Heart left ventricle (tissue), 16 donors: ENCODE measurements at regions not wholly inside any gene's neighbourhood (a gene's known extent, or its start where the extent isn't known, plus 50 kb on each side); places are given as distances from the start of the nearest gene placed in this dataset.

ENCODE experiments used
- ATAC-seq, 4 donors: fragments of 200-7000 bp; cut with Tn5 transposase; one replicate each; pipeline ENCODE4 v1.9.1; 2020 to 2022; ENCODE audit warnings: moderate library complexity in 4 of 4, mild to moderate bottlenecking in 3 of 4, moderate number of reproducible peaks in 1 of 4
- DNase-seq, 5 donors: peaks; one replicate each; pipeline ENCODE4 v3.0.0-alpha.2; 2020
- H3K27ac ChIP-seq, 12 donors: fragments of 200-600 bp; sonication (generic) in 4 of 12; one replicate each; pipeline versions ENCODE4 v1.5.0 to v1.8.0; 2016 to 2022; ENCODE audit warnings: mild to moderate bottlenecking in 2 of 12
- H3K27me3 ChIP-seq, 9 donors: fragments of 200-600 bp; sonication (generic) in 2 of 9; one replicate each; pipeline versions ENCODE4 v1.5.1 to v1.8.0; 2016 to 2022; ENCODE audit warnings: mild to moderate bottlenecking in 3 of 9
- H3K36me3 ChIP-seq, 9 donors: fragments of 200-600 bp; sonication (generic) in 2 of 9; one replicate each; pipeline versions ENCODE4 v1.5.0 to v1.8.0; 2018 to 2022; ENCODE audit warnings: mild to moderate bottlenecking in 2 of 9
- H3K4me1 ChIP-seq, 12 donors: fragments of 200-600 bp; sonication (generic) in 4 of 12; one replicate each; pipeline versions ENCODE4 v1.5.0 to v1.8.0; 2016 to 2022; ENCODE audit warnings: mild to moderate bottlenecking in 3 of 12
- H3K4me3 ChIP-seq, 12 donors: fragments of 200-600 bp; sonication (generic) in 4 of 12; one replicate each; pipeline versions ENCODE4 v1.5.0 to v1.8.0; 2017 to 2022; ENCODE audit warnings: mild to moderate bottlenecking in 9 of 12, moderate library complexity in 4 of 12
- H3K9me3 ChIP-seq, 12 donors: fragments of 200-600 bp; sonication (generic) in 4 of 12; one replicate each; pipeline versions ENCODE4 v1.5.0 to v1.8.0; 2016 to 2022; ENCODE audit warnings: mild to moderate bottlenecking in 1 of 12
- CTCF ChIP-seq, 12 donors: fragments of 200-600 bp; sonication (generic) in 4 of 12; IDR thresholded peaks; one replicate each; pipeline versions ENCODE4 v1.5.0 to v1.8.0; 2018 to 2022; ENCODE audit warnings: antibody characterized with exemption in 12 of 12, mild to moderate bottlenecking in 5 of 12
- POLR2A ChIP-seq, 2 donors: fragments of 450-650 bp; IDR thresholded peaks; one replicate each; pipeline ENCODE4 v1.6.1; 2017; ENCODE audit warnings: antibody characterized with exemption in 2 of 2, mild to moderate bottlenecking in 2 of 2, moderate library complexity in 2 of 2
- WGBS, 4 donors: extraction: QIAGEN DNeasy Blood & Tissue Kit in 2 of 4; methylation state at CpG; one replicate each; pipeline versions ENCODE4 v1.1.5 to v1.1.7; 2013 to 2018; 5-methylcytosine and 5-hydroxymethylcytosine counted together
- intact Hi-C, 10 donors: fragments of 100-400 bp; cut with DNase I; formaldehyde crosslinking; loops; one replicate each; pipeline versions ENCODE4 v1.11.1 to v1.14.2; 2022
- donor health status: ischemic (EF 13 %, LVEDD 7.1; RV severe dilation, severe dysfunction).
- donor health status: healthy with polysubstance abuse.
- donor health status: DM: no; HTN: yes; CAD: no.
- donor health status: DM: no; HTN: no; CAD: no.
- donor health status: ischemic (EF 25% LVEDD 6.9; RV normal size, moderate dysfunction).
- donor health status: ischemic (EF 25% LVEDD 5.7; RV mildly dilated, moderate dysfunction).
- donor health status: healthy.
- donor health status: DM: yes; HTN: yes; CAD: no.
- donor health status: ischemic (EF 35%, LVEDD 5.7; RV mildly dilated, moderate dysfunction).
- donor health status: nonischemic (EF 11% LVEDD 7.7; RV severe dilation, severe dysfunction).
- donor health status: DM: yes; HTN: yes; CAD: no.
- donor health status: PGD.
- donor health status: ischemic (EF 29% LVEDD 5.4; RV normal size, mild dysfunction).
- donor health status: nonischemic (EF 23%, LVEDD 6.1; RV moderate dilation, normal function).

GRCh38 chr3:94529816-94530215, 467.0 kb downstream of the NSUN3 start:
- DNase-seq (no peak), ATAC-seq (no peak)
- H3K4me1 ChIP-seq: peaks cover 0 to 5% (median 0%) of the 10 kb centered on the region in 12 donors
- H3K27ac ChIP-seq: no peak overlapping the region
- H3K4me3 ChIP-seq: no peak overlapping the region
- TF ChIP-seq POLR2A (IDR thresholded peaks at IDR 0.05) (no peak), CTCF (IDR thresholded peaks at IDR 0.05) (no peak)
- H3K36me3 ChIP-seq: no peaks in the 10 kb centered on the region
- WGBS, 4 donors: 87 to 93% (median 91%) methylated on average over 1 of the region's 1 CpG
- H3K27me3 ChIP-seq: no peaks in the 10 kb centered on the region
- H3K9me3 ChIP-seq: no peaks in the 10 kb centered on the region
- intact Hi-C loops: no loop called here

GRCh38 chr3:94532951-94533350, 470.1 kb downstream of the NSUN3 start:
- TF ChIP-seq CTCF (IDR thresholded peaks at IDR 0.05) (no peak), POLR2A (IDR thresholded peaks at IDR 0.05) (no peak)
- intact Hi-C loops: no loop called here

GRCh38 chr3:94539937-94540336, 477.1 kb downstream of the NSUN3 start:
- no peak for ATAC-seq
- no peak for DNase-seq
- TF ChIP-seq CTCF (IDR thresholded peaks at IDR 0.05) (no peak), POLR2A (IDR thresholded peaks at IDR 0.05) (no peak)
- Histone ChIP-seq H3K4me3 (no peak overlapping the region), H3K4me1 (no peaks in the 10 kb centered on the region), H3K9me3 (no peaks in the 10 kb centered on the region), H3K36me3 (no peaks in the 10 kb centered on the region), H3K27me3 (no peaks in the 10 kb centered on the region), H3K27ac (no peak overlapping the region)
- intact Hi-C loops: no loop called here

More at GRCh38 chr3:94532951-94533350, 470.1 kb downstream of the NSUN3 start:
- DNase-seq (no peak), ATAC-seq (no peak)
- no peak overlapping the region for H3K4me3 ChIP-seq
- no peaks in the 10 kb centered on the region for H3K36me3 ChIP-seq
- H3K27ac ChIP-seq: no peak overlapping the region
- H3K9me3 ChIP-seq: no peaks in the 10 kb centered on the region
- no peaks in the 10 kb centered on the region for H3K27me3 ChIP-seq
- no peaks in the 10 kb centered on the region for H3K4me1 ChIP-seq
- 81 to 94% (median 89%) methylated on average over 3 of the region's 3 CpGs for WGBS, 4 donors

GRCh38 chr3:94543161-94543560, 480.3 kb downstream of the NSUN3 start:
- DNase-seq: no peak
- Histone ChIP-seq H3K27me3 (no peaks in the 10 kb centered on the region), H3K4me3 (no peak overlapping the region), H3K4me1 (no peaks in the 10 kb centered on the region), H3K9me3 (no peaks in the 10 kb centered on the region), H3K27ac (no peak overlapping the region), H3K36me3 (no peaks in the 10 kb centered on the region)
- ATAC-seq: no peak
- WGBS, 4 donors: 90 to 95% (median 94%) methylated on average over 2 of the region's 2 CpGs
- TF ChIP-seq POLR2A (IDR thresholded peaks at IDR 0.05) (no peak), CTCF (IDR thresholded peaks at IDR 0.05) (no peak)
- intact Hi-C loops: no loop called here
